HEK293 (cell line): ENCODE measurements at regions not wholly inside any gene's neighbourhood (a gene's known extent, or its start where the extent isn't known, plus 50 kb on each side); places are given as distances from the start of the nearest gene placed in this dataset.

Experiments
- CTCF ChIA-PET: fragments of 350-600 bp; formaldehyde crosslinking; extraction: SDS; loops from one replicate; lab custom pipeline; 2021; ENCODE audit warnings: antibody characterized with exemption; lab: Yijun Ruan, JAX
- POLR2A ChIA-PET: fragments of 300-600 bp; formaldehyde crosslinking; extraction: SDS; loops from one replicate; lab custom pipeline; 2020; ENCODE audit warnings: antibody characterized with exemption, inconsistent platforms; lab: Yijun Ruan, JAX
- H3K27ac ChIP-seq: fragments of 200-500 bp; sonication (Bioruptor generic); 2 replicates; pipeline ENCODE4 v1.5.1; 2014; ENCODE audit warnings: low read depth, low read length, control low read depth, inconsistent platforms; ENCODE audit errors: extremely low read depth
- H3K36me3 ChIP-seq, 2 experiments: fragments of 200-500 bp in 1 of 2; sonication (Bioruptor generic) in 1 of 2; 1 replicate in 1 of 2; 2 replicates in 1 of 2; pipeline ENCODE4 v1.5.1; 2014 to 2017; ENCODE audit warnings: inconsistent platforms in 2 of 2, low read length in 2 of 2; ENCODE audit not compliant: control insufficient read depth in 2 of 2, insufficient read depth in 1 of 2
- H3K4me1 ChIP-seq: fragments of 200-500 bp; sonication (Bioruptor generic); 2 replicates; pipeline ENCODE4 v1.5.1; 2014; ENCODE audit warnings: mild to moderate bottlenecking, low read length, inconsistent platforms; ENCODE audit not compliant: control insufficient read depth, insufficient read depth
- H3K4me3 ChIP-seq: 2 replicates; pipeline ENCODE4 v1.5.1; 2011; ENCODE audit warnings: low read depth, mild to moderate bottlenecking, control low read depth, low read length, moderate library complexity
- H3K9me3 ChIP-seq: fragments of 200-500 bp; sonication (Bioruptor generic); 2 replicates; pipeline ENCODE4 v1.5.1; 2014; ENCODE audit warnings: low read depth, low read length, inconsistent platforms; ENCODE audit not compliant: control insufficient read depth, insufficient read depth
- AEBP2 ChIP-seq: fragments of 450-650 bp; formaldehyde crosslinking; IDR thresholded peaks from 2 replicates; pipeline ENCODE4 v1.5.1; 2016; ENCODE audit warnings: missing biosample characterization, missing genetic modification characterization, borderline replicate concordance
- BCL11A ChIP-seq: fragments of 450-650 bp; formaldehyde crosslinking; IDR thresholded peaks from 2 replicates; pipeline ENCODE4 v1.5.1; 2016; ENCODE audit warnings: low read depth, missing biosample characterization, missing genetic modification characterization
- KLF10 ChIP-seq: fragments of 450-650 bp; IDR thresholded peaks from 2 replicates; pipeline ENCODE4 v1.5.1; 2018; ENCODE audit warnings: missing biosample characterization, mild to moderate bottlenecking, missing genetic modification characterization
- MEIS1 ChIP-seq: sonication (generic); formaldehyde crosslinking; IDR thresholded peaks from 2 replicates; pipeline ENCODE4 v1.8.1; 2022; ENCODE audit warnings: missing genetic modification reagents, mild to moderate bottlenecking, borderline replicate concordance
- OVOL3 ChIP-seq: fragments of 450-650 bp; formaldehyde crosslinking; IDR thresholded peaks from 2 replicates; pipeline ENCODE4 v1.5.1; 2016; ENCODE audit warnings: missing biosample characterization, missing genetic modification characterization
- TCF7L2 ChIP-seq: IDR thresholded peaks from 2 replicates; pipeline ENCODE4 v1.6.1; 2011; ENCODE audit warnings: low read depth, mild to moderate bottlenecking, inconsistent platforms, low read length, moderate library complexity, borderline replicate concordance
- WT1 ChIP-seq: fragments of 450-650 bp; formaldehyde crosslinking; IDR thresholded peaks from 2 replicates; pipeline ENCODE4 v1.5.1; 2016; ENCODE audit warnings: missing biosample characterization, missing genetic modification characterization
- ZBTB17 ChIP-seq: fragments of 450-650 bp; formaldehyde crosslinking; IDR thresholded peaks from 2 replicates; pipeline ENCODE4 v1.5.1; 2016; ENCODE audit warnings: missing biosample characterization, missing genetic modification characterization
- ZBTB21 ChIP-seq: fragments of 450-650 bp; formaldehyde crosslinking; IDR thresholded peaks from 2 replicates; pipeline ENCODE4 v1.5.1; 2017; ENCODE audit warnings: missing biosample characterization, missing genetic modification characterization
- ZBTB44 ChIP-seq: fragments of 450-650 bp; IDR thresholded peaks from 2 replicates; pipeline ENCODE4 v1.5.1; 2018; ENCODE audit warnings: missing biosample characterization, mild to moderate bottlenecking, missing genetic modification characterization
- ZNF112 ChIP-seq: fragments of 450-650 bp; formaldehyde crosslinking; IDR thresholded peaks from 2 replicates; pipeline ENCODE4 v1.5.0; 2017; ENCODE audit warnings: missing biosample characterization, missing genetic modification characterization
- ZNF132 ChIP-seq: fragments of 450-650 bp; formaldehyde crosslinking; IDR thresholded peaks from 2 replicates; pipeline ENCODE4 v1.5.1; 2017; ENCODE audit warnings: missing biosample characterization, missing genetic modification characterization, borderline replicate concordance
- ZNF157 ChIP-seq: fragments of 450-650 bp; formaldehyde crosslinking; IDR thresholded peaks from 2 replicates; pipeline ENCODE4 v1.5.1; 2016; ENCODE audit warnings: missing biosample characterization, missing genetic modification characterization
- ZNF2 ChIP-seq: fragments of 450-650 bp; formaldehyde crosslinking; IDR thresholded peaks from 2 replicates; pipeline ENCODE4 v1.5.1; 2016; ENCODE audit warnings: missing biosample characterization, missing genetic modification characterization
- ZNF211 ChIP-seq: fragments of 450-650 bp; formaldehyde crosslinking; IDR thresholded peaks from 2 replicates; pipeline ENCODE4 v1.5.1; 2016; ENCODE audit warnings: low read depth, missing biosample characterization, missing genetic modification characterization
- ZNF221 ChIP-seq: fragments of 450-650 bp; formaldehyde crosslinking; IDR thresholded peaks from 2 replicates; pipeline ENCODE4 v1.5.1; 2017; ENCODE audit warnings: missing biosample characterization, missing genetic modification characterization, borderline replicate concordance
- ZNF248 ChIP-seq: fragments of 450-650 bp; formaldehyde crosslinking; IDR thresholded peaks from 2 replicates; pipeline ENCODE4 v1.5.1; 2017; ENCODE audit warnings: missing biosample characterization, missing genetic modification characterization
- ZNF26 ChIP-seq: fragments of 450-650 bp; formaldehyde crosslinking; IDR thresholded peaks from 2 replicates; pipeline ENCODE4 v1.5.1; 2016; ENCODE audit warnings: missing biosample characterization, missing genetic modification characterization
- ZNF311 ChIP-seq: fragments of 450-650 bp; formaldehyde crosslinking; IDR thresholded peaks from 2 replicates; pipeline ENCODE4 v1.5.1; 2017; ENCODE audit warnings: missing biosample characterization, missing genetic modification characterization, borderline replicate concordance
- ZNF366 ChIP-seq: fragments of 450-650 bp; formaldehyde crosslinking; conservative IDR thresholded peaks from 2 replicates; pipeline ENCODE4 v1.5.1; 2016; ENCODE audit warnings: missing biosample characterization, missing genetic modification characterization
- ZNF37A ChIP-seq: fragments of 450-650 bp; IDR thresholded peaks from 2 replicates; pipeline ENCODE4 v1.5.1; 2018; ENCODE audit warnings: missing biosample characterization, missing genetic modification characterization
- ZNF596 ChIP-seq: fragments of 450-650 bp; IDR thresholded peaks from 2 replicates; pipeline ENCODE4 v1.5.0; 2018; ENCODE audit warnings: missing biosample characterization, mild to moderate bottlenecking, missing genetic modification characterization, moderate library complexity
- ZNF707 ChIP-seq: fragments of 450-650 bp; formaldehyde crosslinking; IDR thresholded peaks from 2 replicates; pipeline ENCODE4 v1.5.1; 2016; ENCODE audit warnings: missing biosample characterization, missing genetic modification characterization

GRCh38 chr3:35305406-35305805 is 333.9 kb upstream of the ARPP21 start:
- H3K36me3 ChIP-seq: no peaks in the 10 kb centered on the region
- ChIA-PET CTCF (no interaction called here), POLR2A (no interaction called here)
- no peak overlapping the region for H3K27ac ChIP-seq
- H3K4me3 ChIP-seq: no peak overlapping the region
- H3K4me1 ChIP-seq: no peaks in the 10 kb centered on the region
- no peaks in the 10 kb centered on the region for H3K9me3 ChIP-seq
- TF ChIP-seq ZBTB17 (no peak), ZNF366 (tag by site-specific recombination) (no peak), ZBTB21 (tag by site-specific recombination) (no peak), ZNF211 (tag by site-specific recombination) (no peak), ZNF596 (no peak), BCL11A (tag by site-specific recombination) (no peak), TCF7L2 (no peak), MEIS1 (CRISPR knock-in tag) (no peak), ZNF157 (tag by site-specific recombination) (no peak), ZNF132 (no peak), WT1 (tag by site-specific recombination) (no peak), ZNF311 (tag by site-specific recombination) (no peak), ZNF221 (tag by site-specific recombination) (no peak), KLF10 (no peak), ZNF707 (tag by site-specific recombination) (no peak), ZNF26 (tag by site-specific recombination) (no peak), ZNF37A (tag by site-specific recombination) (no peak)

- Histone ChIP-seq H3K27ac (no peak overlapping the region), H3K4me3 (no peak overlapping the region), H3K4me1 (no peaks in the 10 kb centered on the region), H3K36me3 (no peaks in the 10 kb centered on the region), H3K9me3 (no peaks in the 10 kb centered on the region)
- POLR2A ChIA-PET: no interaction called here
- CTCF ChIA-PET: no interaction called here
- TF ChIP-seq ZBTB44 (tag by site-specific recombination) (no peak), ZNF132 (no peak), ZBTB21 (tag by site-specific recombination) (no peak), ZNF112 (tag by site-specific recombination) (no peak), KLF10 (no peak), ZNF2 (tag by site-specific recombination) (no peak), AEBP2 (no peak), ZNF248 (tag by site-specific recombination) (no peak), ZNF311 (tag by site-specific recombination) (no peak), OVOL3 (tag by site-specific recombination) (no peak)
These were observed 332.0 kb upstream of the ARPP21 start for GRCh38 chr3:35307296-35307695.
